NOMO-1 treated with dmso at 0.1 percent for 144 hours (cell line): ENCODE measurements at regions not wholly inside any gene's neighbourhood (a gene's known extent, or its start where the extent isn't known, plus 50 kb on each side); places are given as distances from the start of the nearest gene placed in this dataset.

Experiments
- DNase-seq: peaks from one replicate; lab custom pipeline; 2025; ENCODE audit not compliant: unreplicated experiment; lab: John Stamatoyannopoulos, UW

DNA sequence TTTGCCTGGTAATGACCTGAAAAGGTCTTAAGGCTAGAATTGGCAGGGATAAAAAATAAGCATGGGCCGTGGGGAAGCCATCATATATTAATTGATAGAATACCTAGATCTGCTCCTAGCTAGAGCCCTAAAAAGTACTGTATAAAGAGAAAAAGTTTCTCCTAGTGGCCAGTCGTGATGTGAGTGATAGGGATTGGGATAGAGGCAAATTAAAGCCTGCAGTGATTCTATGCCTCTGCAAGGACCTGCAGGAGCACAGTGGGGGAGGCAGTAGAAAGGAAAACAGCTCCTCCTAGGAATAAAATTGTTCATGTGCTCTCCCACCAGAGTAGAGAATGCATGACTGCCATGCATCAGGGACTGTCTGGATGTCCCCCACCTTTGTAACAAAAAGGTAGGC, 56.2 kb upstream of the FTMT start:
- DNase-seq, result no peak

DNA sequence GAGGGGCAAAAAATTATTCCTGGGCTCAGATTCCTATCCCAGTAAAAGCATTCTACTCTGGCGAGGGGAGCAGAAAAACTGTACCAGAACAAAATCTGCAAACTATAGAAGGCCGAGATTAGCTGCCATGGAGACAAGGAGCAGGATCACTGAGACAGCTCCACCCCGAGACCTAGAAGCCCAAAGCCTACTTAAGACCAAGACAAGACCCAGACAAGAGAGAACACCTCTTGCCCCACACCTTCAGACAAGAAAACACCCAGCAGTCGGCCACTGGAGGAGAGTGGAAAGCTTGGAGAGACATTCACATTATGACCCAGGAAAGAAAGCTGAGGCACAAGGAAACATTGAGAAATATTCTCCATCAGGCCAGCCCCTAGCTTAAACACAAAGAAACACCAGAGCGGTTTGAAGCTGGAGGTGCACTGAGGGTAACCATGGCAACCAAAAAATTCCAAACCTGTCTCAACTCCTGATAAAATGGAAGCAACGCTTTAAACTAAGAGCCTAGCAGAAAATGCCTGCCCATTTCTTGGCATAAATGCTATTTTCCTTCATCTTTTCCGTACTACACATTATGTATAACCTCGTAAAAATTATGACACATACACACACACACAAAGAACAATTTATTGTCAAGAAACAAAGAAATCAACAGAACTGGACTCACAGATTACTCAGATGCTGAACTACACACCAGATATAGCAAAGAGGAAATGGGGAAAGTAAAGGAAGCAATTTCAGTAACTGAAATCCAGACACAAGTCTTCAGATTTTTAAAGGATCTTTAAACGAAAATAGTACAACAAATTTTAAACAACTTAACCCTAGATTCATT, 53.8 kb upstream of the FTMT start:
- DNase-seq, result no peak
